Subcutaneous abdominal adipose tissue (tissue), 5 donors: ENCODE measurements at regions not wholly inside any gene's neighbourhood (a gene's known extent, or its start where the extent isn't known, plus 50 kb on each side); places are given as distances from the start of the nearest gene placed in this dataset.

Experiments used
- H3K27ac ChIP-seq: one replicate; pipeline ENCODE4 v1.7.0; 2013; ENCODE audit warnings: low read depth, mild to moderate bottlenecking, inconsistent platforms, low read length, moderate library complexity
- H3K27me3 ChIP-seq, 5 donors: one replicate each; pipeline ENCODE4 v1.7.0; 2013; ENCODE audit warnings: low read length in 5 of 5, inconsistent platforms in 1 of 5; ENCODE audit not compliant: control insufficient read depth in 5 of 5, insufficient read depth in 4 of 5
- H3K36me3 ChIP-seq, 5 donors: one replicate each; pipeline ENCODE4 v1.7.0; 2013; ENCODE audit warnings: low read length in 5 of 5; ENCODE audit not compliant: control insufficient read depth in 5 of 5, insufficient read depth in 5 of 5
- H3K4me1 ChIP-seq, 5 donors: one replicate each; pipeline ENCODE4 v1.7.0; 2013; ENCODE audit warnings: low read length in 5 of 5, mild to moderate bottlenecking in 3 of 5, moderate library complexity in 1 of 5; ENCODE audit not compliant: control insufficient read depth in 5 of 5, insufficient read depth in 5 of 5
- H3K4me3 ChIP-seq, 5 donors: one replicate each; pipeline ENCODE4 v1.7.0; 2013; ENCODE audit warnings: low read length in 5 of 5, low read depth in 1 of 5
- H3K9ac ChIP-seq, 5 donors: one replicate each; pipeline ENCODE4 v1.7.0; 2013; ENCODE audit warnings: low read length in 5 of 5, mild to moderate bottlenecking in 4 of 5, moderate library complexity in 3 of 5
- H3K9me3 ChIP-seq, 5 donors: one replicate each; pipeline ENCODE4 v1.7.0; 2013; ENCODE audit warnings: low read length in 5 of 5; ENCODE audit not compliant: control insufficient read depth in 5 of 5
- donor health status: healthy.
- donor health status: healthy.
- donor health status: healthy.
- donor health status: healthy.
- donor health status: healthy.

DNA sequence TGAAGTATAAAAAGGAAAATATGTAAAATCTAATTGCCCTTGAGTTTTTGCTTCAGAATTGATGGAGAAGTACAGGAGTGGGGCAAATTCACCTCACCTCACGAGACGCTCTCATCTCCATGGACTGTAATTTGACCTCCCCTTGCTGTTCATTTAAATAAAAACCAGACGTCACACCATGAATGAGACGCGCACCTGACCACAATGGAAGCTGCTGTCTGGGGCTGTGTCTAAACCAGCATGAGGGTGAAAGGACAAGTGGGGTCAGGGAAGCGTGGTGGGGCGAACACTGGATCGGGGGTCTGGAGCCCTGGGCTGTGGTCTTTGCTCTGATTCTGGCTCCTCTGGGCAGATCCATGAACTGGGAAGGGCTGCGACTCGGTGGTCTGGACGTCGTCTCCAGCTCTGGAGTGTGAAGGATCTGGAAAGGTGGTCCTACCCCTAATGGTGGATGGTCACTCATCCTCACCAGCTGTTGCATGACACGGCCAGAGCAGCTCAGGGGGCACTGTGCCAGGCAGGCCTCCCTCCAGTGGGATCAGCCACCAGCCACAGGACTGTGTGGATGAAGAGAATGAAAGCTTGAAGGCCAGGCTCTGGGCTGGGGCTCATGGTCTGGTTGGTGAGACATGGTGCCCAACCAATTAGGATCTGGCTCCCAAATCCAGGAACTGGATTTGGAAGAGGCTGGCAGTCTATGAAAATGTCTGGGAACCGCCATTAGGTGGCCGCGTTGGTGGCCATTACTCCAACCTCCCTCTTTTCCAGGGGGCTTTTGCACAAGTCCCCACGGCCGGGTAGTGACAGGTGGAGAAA is 728.6 kb downstream of the PTPRU start:
- Histone ChIP-seq H3K27me3 (peaks cover 7 to 19% (median 11%) of the 10 kb centered on the region in 5 donors), H3K4me1 (no peaks in the 10 kb centered on the region), H3K27ac (no peak overlapping the region), H3K36me3 (no peaks in the 10 kb centered on the region), H3K9ac (no peak overlapping the region), H3K9me3 (peaks cover 0 to 7% (median 7%) of the 10 kb centered on the region in 5 donors), H3K4me3 (no peak overlapping the region)

DNA sequence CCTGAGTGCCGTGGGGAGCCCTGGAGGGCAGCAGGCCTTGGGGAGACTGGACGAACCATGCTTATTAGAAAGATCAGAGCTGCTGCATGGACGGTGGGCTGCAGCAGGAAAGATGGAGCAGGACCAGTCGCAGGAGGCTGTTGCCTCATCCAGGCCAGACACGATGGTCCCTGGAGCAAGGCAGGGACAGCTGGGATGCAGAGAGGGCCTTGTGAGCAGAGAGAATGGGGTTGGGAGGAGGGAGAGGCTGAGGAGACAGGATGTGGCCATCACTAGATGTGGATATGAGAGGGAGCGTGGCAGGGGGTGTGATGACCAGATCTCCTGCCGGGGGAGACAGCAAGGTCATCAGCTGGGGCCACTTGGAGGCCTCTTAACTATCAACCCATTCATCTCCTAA is 727.6 kb downstream of the PTPRU start:
- peaks cover 7 to 12% (median 10%) of the 10 kb centered on the region in 5 donors for H3K27me3 ChIP-seq
- H3K27ac ChIP-seq = no peak overlapping the region
- H3K36me3 ChIP-seq = no peaks in the 10 kb centered on the region
- no peak overlapping the region for H3K4me3 ChIP-seq
- H3K9ac ChIP-seq = no peak overlapping the region
- no peaks in the 10 kb centered on the region for H3K4me1 ChIP-seq
- peaks cover 0 to under 1% (median 0%) of the 10 kb centered on the region in 5 donors for H3K9me3 ChIP-seq

DNA sequence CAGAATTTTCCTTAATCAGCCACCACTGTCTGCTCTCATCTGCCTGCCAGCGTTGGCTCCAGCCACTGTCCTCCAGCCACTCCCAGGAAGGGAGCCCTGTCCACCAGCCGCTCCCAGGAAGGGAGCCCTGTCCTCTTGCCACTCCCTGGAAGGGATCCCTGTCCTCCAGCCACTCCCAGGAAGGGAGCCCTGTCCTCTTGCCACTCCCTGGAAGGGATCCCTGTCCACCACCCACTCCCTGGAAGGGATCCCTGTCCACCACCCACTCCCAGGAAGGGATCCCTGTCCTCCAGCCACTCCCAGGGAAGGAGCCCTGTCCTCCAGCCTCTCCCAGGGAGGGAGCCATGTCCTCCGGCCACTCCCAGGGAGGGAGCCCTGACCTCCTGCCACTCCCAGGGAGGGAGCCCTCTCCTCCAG is 726.5 kb downstream of the PTPRU start:
- Histone ChIP-seq H3K27me3 (peaks cover 7 to 12% (median 10%) of the 10 kb centered on the region in 5 donors), H3K9me3 (no peaks in the 10 kb centered on the region), H3K27ac (no peak overlapping the region), H3K4me1 (no peaks in the 10 kb centered on the region), H3K9ac (no peak overlapping the region), H3K36me3 (no peaks in the 10 kb centered on the region), H3K4me3 (no peak overlapping the region)

DNA sequence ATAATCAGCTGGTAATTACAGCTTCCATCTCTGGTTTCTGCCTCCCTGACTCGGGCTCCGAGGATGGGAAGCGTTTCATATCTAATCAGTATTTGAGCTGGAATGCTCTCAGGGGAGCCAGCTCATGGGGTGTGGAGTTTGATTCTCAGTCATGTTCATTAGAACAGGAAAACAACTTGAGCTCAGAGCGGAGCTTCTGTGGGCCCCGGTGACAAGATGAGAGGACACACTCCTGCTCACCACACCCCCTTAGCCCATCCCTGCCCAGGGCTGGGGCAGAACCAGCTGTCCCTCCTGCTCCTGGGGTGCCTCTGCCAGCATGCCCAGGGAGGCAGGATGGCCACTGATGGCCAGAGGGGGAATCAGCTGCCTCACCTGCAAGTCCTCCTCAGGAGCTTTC is 726.0 kb downstream of the PTPRU start:
- H3K27ac ChIP-seq = no peak overlapping the region
- H3K4me3 ChIP-seq = no peak overlapping the region
- H3K9ac ChIP-seq = no peak overlapping the region
- peaks cover 7 to 12% (median 10%) of the 10 kb centered on the region in 5 donors for H3K27me3 ChIP-seq
- no peaks in the 10 kb centered on the region for H3K36me3 ChIP-seq
- no peaks in the 10 kb centered on the region for H3K9me3 ChIP-seq
- no peaks in the 10 kb centered on the region for H3K4me1 ChIP-seq

DNA sequence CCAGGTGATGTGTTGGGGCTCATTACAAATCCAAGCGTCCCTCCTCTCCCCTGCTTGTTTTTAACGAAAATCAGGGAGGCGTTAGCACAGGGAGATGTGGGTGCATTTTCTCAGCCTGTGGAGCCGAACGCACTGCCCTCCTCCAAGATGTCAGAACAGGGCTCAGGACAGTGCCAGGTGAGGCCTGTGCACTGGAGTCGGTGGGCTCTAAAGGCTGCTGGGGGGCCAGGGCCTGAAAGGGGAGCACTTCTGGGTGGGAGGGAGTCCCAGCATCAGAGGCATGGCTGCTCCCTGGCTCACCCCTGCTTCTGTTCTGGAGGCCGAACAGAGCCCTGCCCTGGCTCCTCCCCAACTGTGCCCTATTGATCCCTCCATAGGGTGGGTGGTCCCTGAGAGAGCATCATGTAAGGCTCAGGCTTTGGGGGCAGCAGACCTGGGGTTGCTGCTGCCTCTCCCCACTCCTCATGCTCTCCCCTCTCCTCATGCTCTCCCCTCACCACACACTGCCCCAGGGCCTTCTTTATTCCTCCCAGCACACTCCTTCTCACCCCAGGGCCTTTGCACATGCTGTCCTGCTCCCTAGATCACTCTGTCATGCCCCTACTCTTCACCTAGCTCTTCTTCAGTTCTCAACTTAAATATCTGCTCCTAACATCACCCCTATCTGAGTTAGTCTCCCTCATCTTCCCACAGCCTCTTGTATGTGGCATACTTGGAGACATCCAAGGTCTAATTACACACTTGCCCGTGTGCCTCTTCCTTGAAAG is 725.2 kb downstream of the PTPRU start:
- Histone ChIP-seq H3K27ac (no peak overlapping the region), H3K4me1 (no peaks in the 10 kb centered on the region), H3K9ac (no peak overlapping the region), H3K4me3 (no peak overlapping the region), H3K9me3 (no peaks in the 10 kb centered on the region), H3K36me3 (no peaks in the 10 kb centered on the region), H3K27me3 (peaks cover 7 to 12% (median 10%) of the 10 kb centered on the region in 5 donors)

DNA sequence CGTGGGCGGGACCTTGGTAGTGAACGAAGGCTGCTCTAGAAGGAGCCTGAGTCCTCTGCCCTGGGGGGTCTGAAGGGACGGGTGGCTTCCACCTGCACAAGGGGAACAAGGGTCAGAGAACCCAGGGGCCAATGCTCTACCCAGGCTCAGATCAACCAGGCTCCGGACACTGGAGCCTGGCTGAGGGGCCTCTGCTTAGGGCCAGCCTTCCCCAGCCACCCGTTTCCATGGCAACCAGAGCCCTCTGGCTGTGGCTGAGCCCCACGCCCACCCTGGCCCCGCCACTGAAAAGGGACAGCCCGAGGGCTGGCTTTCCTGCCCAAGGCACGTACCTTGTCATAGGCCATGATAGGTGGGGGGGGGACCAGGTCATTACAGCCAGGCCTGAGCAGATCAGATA is 724.6 kb downstream of the PTPRU start:
- H3K9me3 ChIP-seq = no peaks in the 10 kb centered on the region
- no peaks in the 10 kb centered on the region for H3K36me3 ChIP-seq
- no peaks in the 10 kb centered on the region for H3K4me1 ChIP-seq
- no peak overlapping the region for H3K4me3 ChIP-seq
- no peak overlapping the region for H3K27ac ChIP-seq
- no peak overlapping the region for H3K9ac ChIP-seq
- peaks cover 3 to 10% (median 8%) of the 10 kb centered on the region in 5 donors for H3K27me3 ChIP-seq

DNA sequence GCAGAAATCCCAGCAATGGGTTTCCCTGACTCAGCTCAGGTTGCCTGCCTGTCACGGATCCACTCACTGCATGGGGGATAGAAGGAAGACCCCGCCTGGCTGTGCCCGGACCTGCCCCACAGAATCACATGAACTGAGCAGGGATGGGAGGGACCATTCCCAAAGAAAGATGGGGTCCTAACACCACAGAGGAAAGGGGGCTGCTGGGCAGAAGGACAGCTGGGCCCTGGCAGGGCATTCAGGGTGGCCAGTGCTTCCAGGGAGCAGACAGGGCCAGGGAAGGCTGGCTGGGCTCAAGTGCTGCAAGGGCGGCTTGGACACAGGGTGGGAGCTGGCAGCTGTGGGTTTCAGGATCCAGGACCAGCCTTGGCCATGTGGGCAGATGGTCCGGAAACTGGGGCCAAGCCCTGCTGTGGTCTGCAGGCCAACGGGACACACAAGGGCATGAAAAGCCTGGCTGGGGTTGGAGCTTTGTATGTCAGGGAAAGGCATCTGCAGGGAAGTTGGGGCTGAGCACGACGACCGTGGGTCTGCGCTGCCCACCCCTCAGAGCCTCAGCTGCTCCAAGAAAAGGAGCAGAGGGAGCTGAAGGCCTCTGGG is 723.9 kb downstream of the PTPRU start:
- Histone ChIP-seq H3K4me3 (no peak overlapping the region), H3K27ac (no peak overlapping the region), H3K9me3 (no peaks in the 10 kb centered on the region), H3K9ac (no peak overlapping the region), H3K4me1 (no peaks in the 10 kb centered on the region), H3K36me3 (no peaks in the 10 kb centered on the region), H3K27me3 (peaks cover 3 to 10% (median 6%) of the 10 kb centered on the region in 5 donors)

DNA sequence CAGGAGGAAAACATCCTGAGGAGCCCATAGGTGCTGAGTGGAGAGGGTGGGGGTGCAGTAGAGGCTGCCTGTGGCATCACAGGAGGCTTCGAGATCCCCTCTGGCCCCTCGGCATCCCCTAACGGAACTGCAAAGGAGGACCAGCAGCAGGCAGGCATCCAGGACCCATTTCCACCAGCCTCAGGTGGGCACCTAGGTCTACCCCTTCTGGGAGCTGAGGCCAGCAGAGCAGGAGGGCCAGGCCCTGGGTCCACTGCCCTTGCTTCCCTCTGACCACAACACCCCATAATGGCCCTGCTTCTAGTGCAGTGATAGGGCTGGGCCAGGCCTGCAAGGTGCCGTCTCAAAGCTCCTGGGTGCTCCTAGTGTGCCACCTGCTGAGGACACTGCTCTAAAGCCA is 723.0 kb downstream of the PTPRU start:
- Histone ChIP-seq H3K4me1 (no peaks in the 10 kb centered on the region), H3K9ac (no peak overlapping the region), H3K36me3 (no peaks in the 10 kb centered on the region), H3K9me3 (no peaks in the 10 kb centered on the region), H3K4me3 (no peak overlapping the region), H3K27ac (no peak overlapping the region), H3K27me3 (peaks cover 0 to 10% (median 2%) of the 10 kb centered on the region in 5 donors)

DNA sequence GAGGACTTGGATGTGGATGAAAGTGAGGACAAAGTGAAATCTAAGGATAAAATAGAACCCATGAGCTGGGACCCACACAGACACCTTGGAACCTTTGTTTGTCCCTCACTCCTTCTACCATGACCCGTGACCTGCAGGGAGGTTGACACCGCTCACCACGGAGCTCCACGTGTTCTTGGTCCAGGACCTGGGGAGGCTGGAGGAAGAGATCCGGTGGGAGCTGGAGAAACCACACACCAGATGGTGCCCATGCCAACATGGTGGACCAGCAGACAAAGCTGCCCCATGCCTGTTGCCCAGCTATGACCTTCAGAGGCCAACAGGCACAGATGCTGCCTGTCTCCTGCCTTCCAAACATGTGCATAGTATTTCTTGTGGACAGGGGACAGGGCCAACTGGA is 721.9 kb downstream of the PTPRU start:
- no peaks in the 10 kb centered on the region for H3K4me1 ChIP-seq
- H3K27ac ChIP-seq = no peak overlapping the region
- peaks cover 0 to 10% (median 2%) of the 10 kb centered on the region in 5 donors for H3K27me3 ChIP-seq
- no peak overlapping the region for H3K4me3 ChIP-seq
- H3K9ac ChIP-seq = no peak overlapping the region
- no peaks in the 10 kb centered on the region for H3K36me3 ChIP-seq
- H3K9me3 ChIP-seq = no peaks in the 10 kb centered on the region
